ENCODE measurements at regions not wholly inside any gene's neighbourhood (a gene's known extent, or its start where the extent isn't known, plus 50 kb on each side); places are given as distances from the start of the nearest gene placed in this dataset.

DNA sequence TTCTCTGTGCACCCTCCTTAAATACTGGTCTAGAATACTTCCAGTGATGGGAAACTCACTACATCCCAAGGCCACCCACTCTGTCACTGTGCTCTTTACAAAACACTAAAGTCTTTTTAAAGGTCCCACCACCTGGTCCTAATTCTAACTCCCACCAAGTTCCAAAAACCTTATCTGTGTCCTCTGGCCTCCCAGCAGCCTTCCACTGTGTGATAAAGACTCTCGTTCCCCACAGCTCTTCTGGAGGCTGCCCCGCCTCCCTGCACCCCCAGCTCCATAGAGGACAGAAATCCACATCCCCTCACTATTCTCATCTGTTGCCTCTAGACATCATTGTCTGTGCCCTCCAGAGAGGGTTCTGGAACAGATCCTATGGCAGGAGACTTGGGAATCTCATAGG lies 276.4 kb downstream of the FAM43A start:
- TF ChIP-seq, protein P1, sequence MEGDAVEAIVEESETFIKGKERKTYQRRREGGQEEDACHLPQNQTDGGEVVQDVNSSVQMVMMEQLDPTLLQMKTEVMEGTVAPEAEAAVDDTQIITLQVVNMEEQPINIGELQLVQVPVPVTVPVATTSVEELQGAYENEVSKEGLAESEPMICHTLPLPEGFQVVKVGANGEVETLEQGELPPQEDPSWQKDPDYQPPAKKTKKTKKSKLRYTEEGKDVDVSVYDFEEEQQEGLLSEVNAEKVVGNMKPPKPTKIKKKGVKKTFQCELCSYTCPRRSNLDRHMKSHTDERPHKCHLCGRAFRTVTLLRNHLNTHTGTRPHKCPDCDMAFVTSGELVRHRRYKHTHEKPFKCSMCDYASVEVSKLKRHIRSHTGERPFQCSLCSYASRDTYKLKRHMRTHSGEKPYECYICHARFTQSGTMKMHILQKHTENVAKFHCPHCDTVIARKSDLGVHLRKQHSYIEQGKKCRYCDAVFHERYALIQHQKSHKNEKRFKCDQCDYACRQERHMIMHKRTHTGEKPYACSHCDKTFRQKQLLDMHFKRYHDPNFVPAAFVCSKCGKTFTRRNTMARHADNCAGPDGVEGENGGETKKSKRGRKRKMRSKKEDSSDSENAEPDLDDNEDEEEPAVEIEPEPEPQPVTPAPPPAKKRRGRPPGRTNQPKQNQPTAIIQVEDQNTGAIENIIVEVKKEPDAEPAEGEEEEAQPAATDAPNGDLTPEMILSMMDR (IDR thresholded peaks at IDR 0.05), result no peak
- no peak for TF ChIP-seq SIN3A (IDR thresholded peaks at IDR 0.05; ENCODE audit: borderline replicate concordance, insufficient read depth, low read depth, low read length)
- TF ChIP-seq POLR2AphosphoS5 (IDR thresholded peaks at IDR 0.05; ENCODE audit: low read depth, low read length), result no peak
- TF ChIP-seq, protein P2, sequence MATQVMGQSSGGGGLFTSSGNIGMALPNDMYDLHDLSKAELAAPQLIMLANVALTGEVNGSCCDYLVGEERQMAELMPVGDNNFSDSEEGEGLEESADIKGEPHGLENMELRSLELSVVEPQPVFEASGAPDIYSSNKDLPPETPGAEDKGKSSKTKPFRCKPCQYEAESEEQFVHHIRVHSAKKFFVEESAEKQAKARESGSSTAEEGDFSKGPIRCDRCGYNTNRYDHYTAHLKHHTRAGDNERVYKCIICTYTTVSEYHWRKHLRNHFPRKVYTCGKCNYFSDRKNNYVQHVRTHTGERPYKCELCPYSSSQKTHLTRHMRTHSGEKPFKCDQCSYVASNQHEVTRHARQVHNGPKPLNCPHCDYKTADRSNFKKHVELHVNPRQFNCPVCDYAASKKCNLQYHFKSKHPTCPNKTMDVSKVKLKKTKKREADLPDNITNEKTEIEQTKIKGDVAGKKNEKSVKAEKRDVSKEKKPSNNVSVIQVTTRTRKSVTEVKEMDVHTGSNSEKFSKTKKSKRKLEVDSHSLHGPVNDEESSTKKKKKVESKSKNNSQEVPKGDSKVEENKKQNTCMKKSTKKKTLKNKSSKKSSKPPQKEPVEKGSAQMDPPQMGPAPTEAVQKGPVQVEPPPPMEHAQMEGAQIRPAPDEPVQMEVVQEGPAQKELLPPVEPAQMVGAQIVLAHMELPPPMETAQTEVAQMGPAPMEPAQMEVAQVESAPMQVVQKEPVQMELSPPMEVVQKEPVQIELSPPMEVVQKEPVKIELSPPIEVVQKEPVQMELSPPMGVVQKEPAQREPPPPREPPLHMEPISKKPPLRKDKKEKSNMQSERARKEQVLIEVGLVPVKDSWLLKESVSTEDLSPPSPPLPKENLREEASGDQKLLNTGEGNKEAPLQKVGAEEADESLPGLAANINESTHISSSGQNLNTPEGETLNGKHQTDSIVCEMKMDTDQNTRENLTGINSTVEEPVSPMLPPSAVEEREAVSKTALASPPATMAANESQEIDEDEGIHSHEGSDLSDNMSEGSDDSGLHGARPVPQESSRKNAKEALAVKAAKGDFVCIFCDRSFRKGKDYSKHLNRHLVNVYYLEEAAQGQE (IDR thresholded peaks at IDR 0.05; ENCODE audit: insufficient read depth in 1 of 2, low read depth in 2 of 2, low read length in 1 of 2), result no peak

All from Panc1 (cell line).